Transverse colon (tissue), 4 donors: ENCODE measurements at regions not wholly inside any gene's neighbourhood (a gene's known extent, or its start where the extent isn't known, plus 50 kb on each side); places are given as distances from the start of the nearest gene placed in this dataset.

ENCODE experiments used
- DNase-seq: peaks from one replicate; pipeline ENCODE4 v3.0.0-alpha.2; 2019
- H3K27ac ChIP-seq, 4 donors: fragments of 200-600 bp; sonication (generic); 2 replicates each; pipeline ENCODE4 v1.5.1; 2016 to 2018; ENCODE audit warnings: inconsistent platforms in 4 of 4
- H3K27me3 ChIP-seq: fragments of 200-600 bp; sonication (generic); 2 replicates; pipeline ENCODE4 v1.5.1; 2017; ENCODE audit warnings: inconsistent platforms
- H3K36me3 ChIP-seq, 4 donors: fragments of 200-600 bp; sonication (generic); 2 replicates each; pipeline ENCODE4 v1.5.1; 2017 to 2019; ENCODE audit warnings: inconsistent platforms in 4 of 4
- H3K4me1 ChIP-seq, 4 donors: fragments of 200-600 bp; sonication (generic); 2 replicates each; pipeline ENCODE4 v1.5.1; 2017 to 2020; ENCODE audit warnings: inconsistent platforms in 4 of 4
- H3K4me3 ChIP-seq, 4 donors: fragments of 200-600 bp; sonication (generic); 1 replicate in 1 of 4; 2 replicates in 3 of 4; pipeline versions ENCODE4 v1.5.1 to v1.6.1; 2017 to 2019; ENCODE audit warnings: inconsistent platforms in 4 of 4
- H3K9me3 ChIP-seq, 2 donors: fragments of 200-600 bp; sonication (generic); 2 replicates each; pipeline ENCODE4 v1.5.1; 2017 to 2019; ENCODE audit warnings: inconsistent platforms in 2 of 2
- EP300 ChIP-seq: sonication (generic); formaldehyde crosslinking; IDR thresholded peaks from one replicate; pipeline ENCODE4 v1.6.1; 2017; ENCODE audit warnings: antibody characterized with exemption, low read depth
- POLR2A ChIP-seq: fragments of 450-650 bp; IDR thresholded peaks from one replicate; pipeline ENCODE4 v1.6.1; 2016; ENCODE audit warnings: antibody characterized with exemption, mild to moderate bottlenecking, moderate library complexity
- POLR2AphosphoS5 ChIP-seq, 3 donors: sonication (generic); formaldehyde crosslinking; IDR thresholded peaks; one replicate each; pipeline ENCODE4 v1.6.1; 2016; ENCODE audit warnings: antibody characterized with exemption in 3 of 3
- WGBS, 2 donors: methylation state at CpG; one replicate each; pipeline ENCODE4 v1.1.5; 2018; ENCODE audit warnings: low coverage in 1 of 2; 5-methylcytosine and 5-hydroxymethylcytosine counted together
- in situ Hi-C, 4 donors: fragments of 200-750 bp; cut with MboI; loops; one replicate each; pipeline versions ENCODE4 v1.15.0 to v1.15.1; 2017; ENCODE audit warnings: low sequenced_read_pairs in 3 of 4, low pct_ligation_motif_present in 1 of 4, low pct_unique_long_range_greater_than_20kb in 1 of 4
- intact Hi-C: fragments of 100-400 bp; cut with DNase I; formaldehyde crosslinking; loops from one replicate; pipeline ENCODE4 v1.15.1; 2023; ENCODE audit warnings: low total_unique reads
- TF ChIP-seq, protein P1 (sequence below), 5 experiments: fragments of 200-600 bp in 3 of 5; fragments of 450-650 bp in 2 of 5; sonication (generic) in 3 of 5; IDR thresholded peaks; 1 replicate in 2 of 5; 2 replicates in 3 of 5; pipeline ENCODE4 v1.5.1; 2016 to 2017; ENCODE audit warnings: antibody characterized with exemption in 5 of 5, inconsistent platforms in 3 of 5, mild to moderate bottlenecking in 2 of 5, moderate library complexity in 1 of 5

- intact Hi-C loops (no loop called here), in situ Hi-C loops (no loop called here)
- Histone ChIP-seq H3K27me3 (no peaks in the 10 kb centered on the region), H3K4me1 (no peaks in the 10 kb centered on the region), H3K9me3 (no peaks in the 10 kb centered on the region), H3K27ac (no peak overlapping the region), H3K36me3 (no peaks in the 10 kb centered on the region), H3K4me3 (no peak overlapping the region)
- TF ChIP-seq, protein P1, sequence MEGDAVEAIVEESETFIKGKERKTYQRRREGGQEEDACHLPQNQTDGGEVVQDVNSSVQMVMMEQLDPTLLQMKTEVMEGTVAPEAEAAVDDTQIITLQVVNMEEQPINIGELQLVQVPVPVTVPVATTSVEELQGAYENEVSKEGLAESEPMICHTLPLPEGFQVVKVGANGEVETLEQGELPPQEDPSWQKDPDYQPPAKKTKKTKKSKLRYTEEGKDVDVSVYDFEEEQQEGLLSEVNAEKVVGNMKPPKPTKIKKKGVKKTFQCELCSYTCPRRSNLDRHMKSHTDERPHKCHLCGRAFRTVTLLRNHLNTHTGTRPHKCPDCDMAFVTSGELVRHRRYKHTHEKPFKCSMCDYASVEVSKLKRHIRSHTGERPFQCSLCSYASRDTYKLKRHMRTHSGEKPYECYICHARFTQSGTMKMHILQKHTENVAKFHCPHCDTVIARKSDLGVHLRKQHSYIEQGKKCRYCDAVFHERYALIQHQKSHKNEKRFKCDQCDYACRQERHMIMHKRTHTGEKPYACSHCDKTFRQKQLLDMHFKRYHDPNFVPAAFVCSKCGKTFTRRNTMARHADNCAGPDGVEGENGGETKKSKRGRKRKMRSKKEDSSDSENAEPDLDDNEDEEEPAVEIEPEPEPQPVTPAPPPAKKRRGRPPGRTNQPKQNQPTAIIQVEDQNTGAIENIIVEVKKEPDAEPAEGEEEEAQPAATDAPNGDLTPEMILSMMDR (IDR thresholded peaks at IDR 0.05) = no peak
- TF ChIP-seq POLR2AphosphoS5 (IDR thresholded peaks at IDR 0.05) (no peak), EP300 (no peak), POLR2A (no peak)
- DNase-seq = no peak
- 61 to 92% methylated on average over 1 of the region's 1 CpG for WGBS, 2 donors
Measured at GRCh38 chr5:98638701-98639100, 134.8 kb upstream of the RGMB start.

DNA sequence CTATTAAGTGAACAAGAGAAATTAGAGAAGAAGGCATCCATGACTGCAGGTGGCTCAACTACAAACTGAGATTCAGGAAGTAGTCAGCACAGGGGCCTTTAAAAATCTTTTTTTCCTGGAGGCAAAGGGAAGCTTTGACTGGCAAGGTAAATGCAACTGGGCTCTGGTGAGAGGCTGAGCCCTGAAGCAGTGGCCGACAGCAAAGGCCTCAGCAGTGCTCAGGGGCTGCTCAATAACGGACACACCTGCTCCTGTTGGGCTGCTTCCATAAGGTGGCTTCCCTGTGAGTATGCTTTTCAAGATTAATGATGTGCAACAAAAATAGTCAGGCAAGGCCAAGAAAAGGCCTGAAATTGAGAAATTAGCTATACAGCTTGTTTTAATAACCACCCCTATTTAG, 134.2 kb upstream of the RGMB start:
- intact Hi-C loops (no loop called here), in situ Hi-C loops (no loop called here)
- Histone ChIP-seq H3K36me3 (no peaks in the 10 kb centered on the region), H3K4me1 (no peaks in the 10 kb centered on the region), H3K27ac (no peak overlapping the region), H3K9me3 (no peaks in the 10 kb centered on the region), H3K4me3 (no peak overlapping the region), H3K27me3 (no peaks in the 10 kb centered on the region)
- DNase-seq = no peak
- WGBS, 2 donors = 80 to 83% methylated on average over 1 to 2 of the region's 2 CpGs
- TF ChIP-seq EP300 = no peak
- TF ChIP-seq POLR2AphosphoS5 (IDR thresholded peaks at IDR 0.05) = no peak
- TF ChIP-seq POLR2A = no peak

DNA sequence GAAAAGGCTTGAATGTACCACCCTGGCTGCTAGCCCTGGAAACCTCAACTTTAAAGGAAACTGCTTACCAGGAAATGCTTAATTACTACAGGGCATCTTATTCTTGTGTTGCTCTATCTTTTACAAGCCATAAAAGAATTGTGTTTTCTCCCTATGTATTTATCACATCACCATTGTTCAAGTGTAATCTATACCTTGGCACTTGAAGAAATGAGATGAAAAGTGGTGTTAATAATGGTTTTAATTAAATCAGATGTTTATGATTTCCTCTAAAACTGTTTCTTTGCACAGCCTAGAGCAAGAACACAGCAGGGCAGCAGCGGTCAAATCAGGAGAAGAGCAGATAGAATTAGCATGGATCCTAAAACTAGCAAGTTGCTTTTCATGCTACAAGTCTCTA, 131.8 kb upstream of the RGMB start:
- WGBS, 2 donors = 82 to 91% methylated on average over 1 of the region's 1 CpG

GRCh38 chr5:98643569-98643968, 129.9 kb upstream of the RGMB start:
- 43 to 84% methylated on average over 1 of the region's 1 CpG for WGBS, 2 donors
- in situ Hi-C loops = no loop called here
- TF ChIP-seq POLR2AphosphoS5 (IDR thresholded peaks at IDR 0.05) (no peak), EP300 (no peak), POLR2A (no peak)
- TF ChIP-seq, protein P1 (IDR thresholded peaks at IDR 0.05) = no peak
- H3K9me3 ChIP-seq = no peaks in the 10 kb centered on the region
- intact Hi-C loops = no loop called here
- no peak for DNase-seq
- no peak overlapping the region for H3K27ac ChIP-seq
- H3K4me3 ChIP-seq = no peak overlapping the region
- H3K4me1 ChIP-seq = no peaks in the 10 kb centered on the region
- no peaks in the 10 kb centered on the region for H3K27me3 ChIP-seq
- H3K36me3 ChIP-seq = no peaks in the 10 kb centered on the region

More for the DNA sequence above, 131.8 kb upstream of the RGMB start:
- no peak for TF ChIP-seq EP300
- TF ChIP-seq, protein P1 (IDR thresholded peaks at IDR 0.05) = no peak
- no peak for TF ChIP-seq POLR2A
- in situ Hi-C loops = no loop called here
- intact Hi-C loops = no loop called here
- Histone ChIP-seq H3K27me3 (no peaks in the 10 kb centered on the region), H3K27ac (no peak overlapping the region), H3K4me3 (no peak overlapping the region), H3K4me1 (no peaks in the 10 kb centered on the region), H3K9me3 (no peaks in the 10 kb centered on the region), H3K36me3 (no peaks in the 10 kb centered on the region)
- no peak for DNase-seq

GRCh38 chr5:98651715-98652114, 121.7 kb upstream of the RGMB start:
- H3K36me3 ChIP-seq = no peaks in the 10 kb centered on the region
- DNase-seq = no peak
- H3K4me3 ChIP-seq = no peak overlapping the region
- WGBS, 2 donors = 64 to 100% methylated on average over 2 to 3 of the region's 3 CpGs
- intact Hi-C loops (no loop called here), in situ Hi-C loops (no loop called here)
- H3K4me1 ChIP-seq = no peaks in the 10 kb centered on the region
- TF ChIP-seq EP300 (no peak), POLR2AphosphoS5 (IDR thresholded peaks at IDR 0.05) (no peak), POLR2A (no peak)
- TF ChIP-seq, protein P1 (IDR thresholded peaks at IDR 0.05) = no peak
- H3K9me3 ChIP-seq = no peaks in the 10 kb centered on the region
- H3K27ac ChIP-seq = no peak overlapping the region
- H3K27me3 ChIP-seq = no peaks in the 10 kb centered on the region
